Right atrium auricular region (tissue), 2 donors: ENCODE measurements at regions not wholly inside any gene's neighbourhood (a gene's known extent, or its start where the extent isn't known, plus 50 kb on each side); places are given as distances from the start of the nearest gene placed in this dataset.
"Not testable (repeated sequence)": the region's sequence is repeated elsewhere in the genome, so short reads cannot be mapped to it uniquely, and the experiment has no call there.

Experiments
- DNase-seq: peaks from one replicate; pipeline ENCODE4 v3.0.0-alpha.2; 2019; ENCODE audit warnings: low spot score
- H3K27ac ChIP-seq, 2 donors: fragments of 200-600 bp; sonication (generic); 1 replicate in 1 of 2; 2 replicates in 1 of 2; pipeline ENCODE4 v1.5.1; 2016 to 2019
- H3K27me3 ChIP-seq, 2 donors: fragments of 200-600 bp; sonication (generic); one replicate each; pipeline versions ENCODE4 v1.5.1 to v1.6.0; 2017 to 2019
- H3K36me3 ChIP-seq: fragments of 200-600 bp; sonication (generic); one replicate; pipeline ENCODE4 v1.5.1; 2016
- H3K4me1 ChIP-seq, 2 donors: fragments of 200-600 bp; sonication (generic); one replicate each; pipeline versions ENCODE4 v1.5.1 to v1.6.0; 2017 to 2019
- H3K4me3 ChIP-seq, 2 donors: fragments of 200-600 bp; sonication (generic); 1 replicate in 1 of 2; 2 replicates in 1 of 2; pipeline ENCODE4 v1.5.1; 2017 to 2019; ENCODE audit warnings: mild to moderate bottlenecking in 1 of 2, moderate library complexity in 1 of 2
- H3K9me3 ChIP-seq, 2 donors: fragments of 200-600 bp; sonication (generic); one replicate each; pipeline ENCODE4 v1.5.1; 2019
- CTCF ChIP-seq, 2 donors: fragments of 200-600 bp; sonication (generic); IDR thresholded peaks; one replicate each; pipeline ENCODE4 v1.5.1; 2019; ENCODE audit warnings: antibody characterized with exemption in 2 of 2

GRCh38 chr12:83753904-83754303 is 1067.2 kb downstream of the TMTC2 start:
- TF ChIP-seq CTCF (IDR thresholded peaks at IDR 0.05) = no peak
- Histone ChIP-seq H3K4me1 (no peaks in the 10 kb centered on the region), H3K27me3 (no peaks in the 10 kb centered on the region), H3K4me3 (no peak overlapping the region), H3K27ac (no peak overlapping the region), H3K36me3 (no peaks in the 10 kb centered on the region), H3K9me3 (no peaks in the 10 kb centered on the region)
- no peak for DNase-seq

- no peaks in the 10 kb centered on the region for H3K9me3 ChIP-seq
- H3K27me3 ChIP-seq = no peaks in the 10 kb centered on the region
- H3K36me3 ChIP-seq = no peaks in the 10 kb centered on the region
- no peak overlapping the region for H3K27ac ChIP-seq
- TF ChIP-seq CTCF (IDR thresholded peaks at IDR 0.05) = no peak
- H3K4me3 ChIP-seq = no peak overlapping the region
- no peaks in the 10 kb centered on the region for H3K4me1 ChIP-seq
- DNase-seq = no peak
Observed at GRCh38 chr12:83753205-83753604, 1066.5 kb downstream of the TMTC2 start.

GRCh38 chr12:83739607-83740006 is 1052.9 kb downstream of the TMTC2 start:
- no peak for TF ChIP-seq CTCF (IDR thresholded peaks at IDR 0.05)
- no peaks in the 10 kb centered on the region for H3K9me3 ChIP-seq
- DNase-seq = no peak
- H3K36me3 ChIP-seq = no peaks in the 10 kb centered on the region
- H3K27me3 ChIP-seq = no peaks in the 10 kb centered on the region
- no peak overlapping the region for H3K4me3 ChIP-seq
- no peak overlapping the region for H3K27ac ChIP-seq
- H3K4me1 ChIP-seq = no peaks in the 10 kb centered on the region

GRCh38 chr12:83710851-83711250 is 1024.1 kb downstream of the TMTC2 start:
- Histone ChIP-seq H3K27ac (no peak overlapping the region), H3K27me3 (no peaks in the 10 kb centered on the region), H3K9me3 (peaks cover 0 to 19% of the 10 kb centered on the region in 2 donors), H3K4me1 (no peaks in the 10 kb centered on the region), H3K36me3 (no peaks in the 10 kb centered on the region), H3K4me3 (no peak overlapping the region)
- no peak for TF ChIP-seq CTCF (IDR thresholded peaks at IDR 0.05)
- DNase-seq = no peak

GRCh38 chr12:83709899-83710298 is 1023.2 kb downstream of the TMTC2 start:
- Histone ChIP-seq H3K4me3 (no peak overlapping the region), H3K9me3 (peaks cover 0 to 19% of the 10 kb centered on the region in 2 donors), H3K4me1 (no peaks in the 10 kb centered on the region), H3K27me3 (no peaks in the 10 kb centered on the region), H3K27ac (no peak overlapping the region), H3K36me3 (no peaks in the 10 kb centered on the region)
- no peak for DNase-seq
- TF ChIP-seq CTCF (IDR thresholded peaks at IDR 0.05) = no peak

- Histone ChIP-seq H3K4me1 (no peaks in the 10 kb centered on the region), H3K9me3 (no peaks in the 10 kb centered on the region), H3K4me3 (no peak overlapping the region), H3K27ac (no peak overlapping the region), H3K27me3 (no peaks in the 10 kb centered on the region), H3K36me3 (no peaks in the 10 kb centered on the region)
- no peak for DNase-seq
- no peak for TF ChIP-seq CTCF (IDR thresholded peaks at IDR 0.05)
Observed at GRCh38 chr12:83700838-83701237, 1014.1 kb downstream of the TMTC2 start.

GRCh38 chr12:83696311-83696710 is 1009.6 kb downstream of the TMTC2 start:
- DNase-seq, H3K4me1 ChIP-seq, H3K27ac ChIP-seq, H3K9me3 ChIP-seq, H3K27me3 ChIP-seq, H3K36me3 ChIP-seq, H3K4me3 ChIP-seq: not testable (repeated sequence)
